OCI-LY3 (cell line): ENCODE measurements at regions not wholly inside any gene's neighbourhood (a gene's known extent, or its start where the extent isn't known, plus 50 kb on each side); places are given as distances from the start of the nearest gene placed in this dataset.

Experiments
- H2AFZ ChIP-seq: fragments of 200-600, 300-600 bp; shearing (Covaris generic); 2 replicates; pipeline ENCODE4 v1.6.0; 2014; ENCODE audit warnings: antibody characterized with exemption, low read depth, low read length
- H3K27ac ChIP-seq: fragments of 200-600, 300-600 bp; sonication (generic); 2 replicates; pipeline ENCODE4 v1.5.1; 2014; ENCODE audit warnings: mild to moderate bottlenecking, low read length, moderate library complexity, mixed read lengths
- H3K27me3 ChIP-seq: fragments of 200-600, 300-600 bp; sonication (generic); 2 replicates; pipeline ENCODE4 v1.6.1; 2014; ENCODE audit warnings: low read depth, low read length, mixed read lengths
- H3K36me3 ChIP-seq: fragments of 200-600, 300-600 bp; sonication (generic); replicated peaks from 2 replicates; pipeline ENCODE3; 2014; ENCODE audit warnings: low read depth, low read length, mixed read lengths
- H3K4me1 ChIP-seq: fragments of 300-600, 200-600 bp; sonication (generic); 2 replicates; pipeline ENCODE4 v1.6.1; 2014; ENCODE audit warnings: low read length, mixed read lengths
- H3K4me2 ChIP-seq: fragments of 200-600, 300-600 bp; sonication (generic); 2 replicates; pipeline ENCODE4 v1.6.1; 2014; ENCODE audit warnings: low read length, mixed read lengths
- H3K4me3 ChIP-seq: fragments of 300-600, 200-600 bp; sonication (generic); 2 replicates; pipeline ENCODE4 v1.5.1; 2014; ENCODE audit warnings: antibody characterized with exemption, mild to moderate bottlenecking, low read length, moderate library complexity
- H3K79me2 ChIP-seq: fragments of 300-600, 200-600 bp; shearing (Covaris generic); 2 replicates; pipeline ENCODE4 v1.6.1; 2014; ENCODE audit warnings: mild to moderate bottlenecking, low read length, mixed read lengths
- H3K9ac ChIP-seq: fragments of 300-600, 200-600 bp; shearing (Covaris generic); 2 replicates; pipeline ENCODE4 v1.6.0; 2014; ENCODE audit warnings: mild to moderate bottlenecking, low read length, moderate library complexity
- H3K9me3 ChIP-seq: fragments of 200-600, 300-600 bp; shearing (Covaris generic); 2 replicates; pipeline ENCODE4 v1.6.1; 2014; ENCODE audit warnings: low read length, mixed read lengths; ENCODE audit not compliant: insufficient read depth
- H4K20me1 ChIP-seq: fragments of 200-600, 300-600 bp; sonication (generic); 2 replicates; pipeline ENCODE4 v1.6.1; 2016; ENCODE audit warnings: low read length, mixed read lengths; ENCODE audit not compliant: insufficient read depth
- CTCF ChIP-seq: fragments of 200-600, 300-600 bp; sonication (generic); IDR thresholded peaks from 2 replicates; pipeline ENCODE4 v1.5.1; 2014; ENCODE audit warnings: antibody characterized with exemption, low read length, low read depth
- EZH2phosphoT487 ChIP-seq: fragments of 200-600 bp; shearing (Covaris generic); IDR thresholded peaks from 2 replicates; pipeline ENCODE4 v1.6.1; 2018; ENCODE audit warnings: antibody characterized with exemption, mixed run types, low read depth

DNA sequence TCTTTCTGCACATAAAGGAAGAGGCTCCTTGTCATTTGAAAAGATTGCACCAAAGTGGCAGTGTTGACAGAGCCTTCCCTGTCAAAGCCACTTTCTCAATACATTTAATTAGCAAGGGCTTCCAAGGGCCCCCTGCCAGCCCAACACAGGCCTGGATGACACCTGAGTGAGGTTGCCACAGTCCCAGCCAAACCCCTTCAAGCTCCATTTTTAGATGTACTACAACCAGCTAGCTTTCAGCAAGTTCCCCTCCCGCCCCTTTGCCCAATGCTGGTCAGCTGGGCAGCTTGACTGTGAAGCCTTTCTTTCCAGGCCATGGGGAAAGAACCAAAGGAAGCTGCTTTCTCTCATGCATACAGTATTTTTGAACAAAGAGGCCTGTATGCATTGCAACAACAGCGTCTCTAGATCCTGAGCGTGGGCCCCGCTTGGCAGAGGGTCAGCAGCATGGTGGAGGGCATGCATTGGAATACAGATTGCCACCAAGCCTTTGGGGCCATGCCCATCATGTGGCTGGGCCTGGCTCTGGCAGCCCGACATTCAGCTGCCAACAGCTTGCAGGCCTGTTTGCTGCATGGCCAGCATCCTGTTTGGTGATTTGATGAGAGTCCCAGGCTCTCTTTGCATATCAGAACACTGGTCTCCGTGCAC is 261.1 kb upstream of the GATB start:
- Histone ChIP-seq H3K4me3 (no peak overlapping the region), H4K20me1 (no peaks in the 10 kb centered on the region), H3K9ac (no peak overlapping the region), H3K4me2 (no peak overlapping the region), H2AFZ (no peak overlapping the region), H3K9me3 (no peaks in the 10 kb centered on the region), H3K27me3 (no peaks in the 10 kb centered on the region), H3K36me3 (no peaks in the 10 kb centered on the region), H3K79me2 (no peaks in the 10 kb centered on the region), H3K27ac (no peak overlapping the region), H3K4me1 (peaks cover 5% of the 10 kb centered on the region; the same call in 1 of the 2 replicates)
- TF ChIP-seq CTCF (no peak), EZH2phosphoT487 (no peak)

DNA sequence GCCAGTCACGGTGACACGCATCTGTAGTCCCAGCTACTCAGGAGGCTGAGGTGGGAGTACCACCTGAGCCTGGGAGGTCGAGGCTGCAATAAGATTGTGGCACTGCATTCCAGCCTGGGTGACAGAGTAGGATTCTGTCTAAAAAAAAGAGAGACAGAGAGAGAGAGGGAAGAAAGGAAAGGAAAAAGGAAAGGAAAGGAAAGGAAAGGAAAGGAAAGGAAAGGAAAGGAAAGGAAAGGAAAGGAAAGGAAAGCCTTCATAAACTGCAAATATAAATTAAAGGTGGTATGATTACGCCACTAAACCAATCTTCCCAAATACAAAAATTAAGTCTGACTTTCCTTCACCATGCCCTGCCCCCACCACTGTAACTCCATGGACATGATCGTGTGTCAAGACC is 259.3 kb upstream of the GATB start:
- H3K27me3 ChIP-seq: no peaks in the 10 kb centered on the region
- no peaks in the 10 kb centered on the region for H3K36me3 ChIP-seq
- TF ChIP-seq CTCF (no peak), EZH2phosphoT487 (no peak)
- no peaks in the 10 kb centered on the region for H4K20me1 ChIP-seq
- H3K79me2 ChIP-seq: no peaks in the 10 kb centered on the region
- no peak overlapping the region for H3K27ac ChIP-seq
- H3K4me2 ChIP-seq: no peak overlapping the region
- H3K4me3 ChIP-seq: no peak overlapping the region
- no peaks in the 10 kb centered on the region for H3K9me3 ChIP-seq
- H3K9ac ChIP-seq: no peak overlapping the region
- H3K4me1 ChIP-seq: peaks cover 5% of the 10 kb centered on the region; the same call in 1 of the 2 replicates
- no peak overlapping the region for H2AFZ ChIP-seq

GRCh38 chr4:152016303-152016620 is 255.5 kb upstream of the GATB start:
- Histone ChIP-seq H3K9me3 (peaks cover 11% of the 10 kb centered on the region; the same call in 1 of the 2 replicates), H3K9ac (no peak overlapping the region), H3K36me3 (peaks cover 4% of the 10 kb centered on the region), H3K4me3 (no peak overlapping the region), H3K4me1 (peaks cover 24% of the 10 kb centered on the region), H3K27me3 (no peaks in the 10 kb centered on the region), H3K4me2 (no peak overlapping the region), H3K27ac (no peak overlapping the region), H2AFZ (no peak overlapping the region), H3K79me2 (no peaks in the 10 kb centered on the region), H4K20me1 (no peaks in the 10 kb centered on the region)
- TF ChIP-seq CTCF (no peak), EZH2phosphoT487 (no peak)

DNA sequence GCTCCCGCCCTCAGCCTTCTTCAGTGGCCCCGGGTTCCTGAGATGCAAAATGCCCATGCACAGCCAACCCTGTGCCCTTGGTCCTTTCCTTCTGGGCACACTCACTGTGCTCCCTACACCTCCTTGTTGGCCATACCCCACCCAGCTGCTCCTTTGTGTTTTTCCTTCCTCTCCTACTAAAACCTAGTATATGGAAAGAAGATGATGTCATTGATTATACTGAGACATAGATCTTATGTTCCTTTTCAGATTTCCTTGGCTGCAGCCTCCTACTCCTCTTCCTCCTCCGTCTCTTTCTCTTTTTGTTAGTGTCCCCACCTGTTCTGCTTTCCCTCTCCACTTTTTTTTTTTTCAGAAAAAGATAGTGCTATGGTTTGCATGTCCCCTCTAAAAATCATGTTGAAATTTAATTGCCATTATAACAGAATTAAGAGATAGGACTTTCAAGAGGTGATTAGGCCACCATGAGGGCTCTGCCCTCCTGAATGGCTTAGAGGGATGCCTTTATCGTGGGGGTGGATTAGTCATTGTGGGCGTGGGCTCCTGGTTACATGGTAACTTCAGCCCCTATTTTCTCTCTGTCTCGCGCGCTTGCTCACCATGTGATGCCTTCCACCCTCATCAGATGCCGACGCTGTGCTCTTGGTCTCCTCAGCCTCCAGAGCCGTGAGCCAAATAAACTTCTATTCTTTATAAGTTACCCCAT is 254.9 kb upstream of the GATB start:
- Histone ChIP-seq H2AFZ (no peak overlapping the region), H3K4me2 (no peak overlapping the region), H3K9ac (no peak overlapping the region), H4K20me1 (no peaks in the 10 kb centered on the region), H3K9me3 (peaks cover 11% of the 10 kb centered on the region; the same call in 1 of the 2 replicates), H3K27me3 (no peaks in the 10 kb centered on the region), H3K4me1 (peaks cover 24% of the 10 kb centered on the region), H3K27ac (no peak overlapping the region), H3K4me3 (no peak overlapping the region), H3K79me2 (no peaks in the 10 kb centered on the region), H3K36me3 (peaks cover 4% of the 10 kb centered on the region)
- TF ChIP-seq EZH2phosphoT487: no peak
- TF ChIP-seq CTCF: no peak
